WERI-Rb-1 (cell line): ENCODE measurements at regions not wholly inside any gene's neighbourhood (a gene's known extent, or its start where the extent isn't known, plus 50 kb on each side); places are given as distances from the start of the nearest gene placed in this dataset.

Experiments used
- DNase-seq: peaks from one replicate; pipeline ENCODE4 v3.0.0-alpha.2; 2020
- H3K27ac ChIP-seq: fragments of 250-450 bp; sonication (Bioruptor Pico); 2 replicates; pipeline ENCODE4 v1.5.1; 2020; ENCODE audit warnings: mild to moderate bottlenecking, moderate library complexity
- H3K27me3 ChIP-seq: fragments of 250-450 bp; sonication (Bioruptor Pico); 2 replicates; pipeline ENCODE4 v1.5.1; 2021; ENCODE audit warnings: mild to moderate bottlenecking, low read depth, moderate library complexity; ENCODE audit not compliant: insufficient read depth, severe bottlenecking
- H3K36me3 ChIP-seq: fragments of 250-450 bp; sonication (Bioruptor Pico); 2 replicates; pipeline ENCODE4 v1.5.1; 2020; ENCODE audit warnings: mild to moderate bottlenecking, moderate library complexity
- H3K4me3 ChIP-seq: 2 replicates; pipeline ENCODE4 v1.5.1; 2011; ENCODE audit warnings: low read depth, mild to moderate bottlenecking, control low read depth, low read length
- H3K9me3 ChIP-seq: fragments of 250-450 bp; sonication (Bioruptor Pico); 2 replicates; pipeline ENCODE4 v1.5.1; 2021; ENCODE audit warnings: mild to moderate bottlenecking, moderate library complexity; ENCODE audit not compliant: severe bottlenecking
- TF ChIP-seq, protein P1 (sequence below): IDR thresholded peaks from 2 replicates; pipeline ENCODE4 v1.5.1; 2011; ENCODE audit warnings: low read depth, mild to moderate bottlenecking, control low read depth, inconsistent platforms, low read length

DNA sequence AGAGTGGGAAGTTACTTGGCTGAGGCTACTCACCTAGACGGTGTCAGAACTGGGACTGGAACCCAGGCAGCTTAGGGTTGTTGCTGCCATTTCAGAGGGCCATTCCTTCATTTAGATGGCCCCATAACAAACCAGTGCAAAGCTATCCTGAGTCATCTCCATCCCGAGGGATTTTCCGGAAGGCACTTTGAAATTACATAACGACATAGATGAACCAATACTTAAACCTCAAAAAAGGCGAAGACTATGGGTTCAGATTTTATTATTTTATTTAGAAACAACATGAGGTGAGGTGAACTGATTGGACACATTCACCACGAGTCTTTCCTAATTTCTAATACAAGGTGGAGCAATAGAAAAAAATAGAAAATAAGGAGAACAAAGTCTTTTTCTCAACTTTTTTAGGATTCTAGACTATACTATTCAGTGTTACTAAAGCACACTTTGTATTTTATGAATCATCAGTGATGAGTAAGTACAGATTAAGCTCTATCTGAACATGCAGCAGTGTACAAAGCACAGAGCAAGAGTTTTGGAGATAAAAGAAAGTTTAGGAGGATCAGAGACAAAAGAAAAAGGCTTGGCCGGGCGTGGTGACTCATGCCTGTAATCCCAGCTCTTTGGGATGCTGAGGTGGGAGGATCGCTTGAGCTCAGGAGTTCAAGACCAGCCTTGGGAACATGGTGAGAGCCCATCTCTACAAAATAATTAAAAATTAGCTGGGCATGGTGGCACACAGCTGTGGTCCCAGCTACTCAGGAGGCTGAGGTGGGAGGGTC lies 79.5 kb upstream of the SVIL start:
- Histone ChIP-seq H3K27me3 (no peaks in the 10 kb centered on the region), H3K36me3 (no peaks in the 10 kb centered on the region), H3K4me3 (no peak overlapping the region), H3K9me3 (no peaks in the 10 kb centered on the region), H3K27ac (no peak overlapping the region)
- TF ChIP-seq, protein P1, sequence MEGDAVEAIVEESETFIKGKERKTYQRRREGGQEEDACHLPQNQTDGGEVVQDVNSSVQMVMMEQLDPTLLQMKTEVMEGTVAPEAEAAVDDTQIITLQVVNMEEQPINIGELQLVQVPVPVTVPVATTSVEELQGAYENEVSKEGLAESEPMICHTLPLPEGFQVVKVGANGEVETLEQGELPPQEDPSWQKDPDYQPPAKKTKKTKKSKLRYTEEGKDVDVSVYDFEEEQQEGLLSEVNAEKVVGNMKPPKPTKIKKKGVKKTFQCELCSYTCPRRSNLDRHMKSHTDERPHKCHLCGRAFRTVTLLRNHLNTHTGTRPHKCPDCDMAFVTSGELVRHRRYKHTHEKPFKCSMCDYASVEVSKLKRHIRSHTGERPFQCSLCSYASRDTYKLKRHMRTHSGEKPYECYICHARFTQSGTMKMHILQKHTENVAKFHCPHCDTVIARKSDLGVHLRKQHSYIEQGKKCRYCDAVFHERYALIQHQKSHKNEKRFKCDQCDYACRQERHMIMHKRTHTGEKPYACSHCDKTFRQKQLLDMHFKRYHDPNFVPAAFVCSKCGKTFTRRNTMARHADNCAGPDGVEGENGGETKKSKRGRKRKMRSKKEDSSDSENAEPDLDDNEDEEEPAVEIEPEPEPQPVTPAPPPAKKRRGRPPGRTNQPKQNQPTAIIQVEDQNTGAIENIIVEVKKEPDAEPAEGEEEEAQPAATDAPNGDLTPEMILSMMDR: no peak
- no peak for DNase-seq

DNA sequence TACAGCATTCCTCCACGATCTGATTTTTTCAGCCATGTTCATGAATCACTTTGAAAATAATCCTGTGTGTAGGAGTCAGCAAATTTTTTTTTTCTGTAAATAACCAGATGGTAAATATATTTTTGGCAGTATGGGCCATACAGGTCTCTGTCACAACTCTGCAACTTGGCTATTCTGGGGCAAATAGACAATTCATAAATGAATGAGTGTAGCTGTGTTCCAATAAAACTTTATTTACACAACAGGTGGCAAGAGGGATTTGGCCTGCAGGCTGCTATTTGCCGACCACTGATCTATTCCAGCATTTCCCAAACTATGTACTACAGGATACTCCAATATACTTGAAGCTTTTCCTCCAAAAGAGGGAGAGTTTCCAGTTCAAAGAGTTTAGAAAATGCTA lies 78.7 kb upstream of the SVIL start:
- TF ChIP-seq, protein P1: no peak
- H3K9me3 ChIP-seq: no peaks in the 10 kb centered on the region
- H3K4me3 ChIP-seq: no peak overlapping the region
- no peaks in the 10 kb centered on the region for H3K36me3 ChIP-seq
- no peak overlapping the region for H3K27ac ChIP-seq
- no peaks in the 10 kb centered on the region for H3K27me3 ChIP-seq
- DNase-seq: no peak

DNA sequence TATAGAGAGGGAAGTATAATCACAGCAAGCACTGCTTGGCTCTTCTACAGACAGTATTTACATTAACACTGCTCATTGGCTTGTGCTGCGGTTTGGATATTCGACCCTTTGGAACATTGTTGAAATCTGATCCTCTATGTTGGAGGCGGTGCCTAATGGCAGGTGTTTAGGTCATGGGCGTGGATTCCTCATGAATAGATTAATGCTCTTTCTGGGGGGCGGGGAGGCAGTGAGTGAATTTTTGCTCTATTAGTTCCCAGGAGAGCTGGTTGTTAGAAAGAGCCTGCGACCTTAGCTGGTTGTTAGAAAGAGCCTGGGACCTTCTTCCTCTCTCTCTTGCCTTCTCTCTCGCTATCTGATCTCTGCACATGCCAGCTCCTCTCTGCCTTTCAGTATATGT lies 77.3 kb upstream of the SVIL start:
- H3K36me3 ChIP-seq: no peaks in the 10 kb centered on the region
- H3K9me3 ChIP-seq: no peaks in the 10 kb centered on the region
- no peak overlapping the region for H3K27ac ChIP-seq
- no peaks in the 10 kb centered on the region for H3K27me3 ChIP-seq
- TF ChIP-seq, protein P1: no peak
- no peak overlapping the region for H3K4me3 ChIP-seq
- no peak for DNase-seq

DNA sequence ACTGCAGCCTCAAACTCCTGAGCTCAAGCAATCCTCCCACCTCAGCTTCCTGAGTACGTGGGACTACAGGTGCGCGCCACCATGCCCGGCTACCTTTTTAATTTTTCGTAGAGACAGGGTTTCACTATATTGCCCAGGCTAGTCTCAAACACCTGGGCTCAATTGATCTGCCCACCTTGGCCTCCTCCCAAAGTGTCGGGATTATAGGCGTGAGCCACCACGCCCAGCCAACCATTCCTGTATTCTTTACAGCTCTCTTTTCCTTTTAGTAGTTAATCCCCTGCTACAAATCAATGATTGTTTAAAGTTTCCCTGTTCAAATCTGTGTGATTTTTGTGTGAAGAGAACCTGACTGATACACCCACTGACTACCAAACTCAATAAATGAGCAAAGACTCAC lies 75.4 kb upstream of the SVIL start:
- H3K27ac ChIP-seq: no peak overlapping the region
- no peak for DNase-seq
- no peaks in the 10 kb centered on the region for H3K9me3 ChIP-seq
- H3K36me3 ChIP-seq: no peaks in the 10 kb centered on the region
- TF ChIP-seq, protein P1: no peak
- no peaks in the 10 kb centered on the region for H3K27me3 ChIP-seq
- no peak overlapping the region for H3K4me3 ChIP-seq

DNA sequence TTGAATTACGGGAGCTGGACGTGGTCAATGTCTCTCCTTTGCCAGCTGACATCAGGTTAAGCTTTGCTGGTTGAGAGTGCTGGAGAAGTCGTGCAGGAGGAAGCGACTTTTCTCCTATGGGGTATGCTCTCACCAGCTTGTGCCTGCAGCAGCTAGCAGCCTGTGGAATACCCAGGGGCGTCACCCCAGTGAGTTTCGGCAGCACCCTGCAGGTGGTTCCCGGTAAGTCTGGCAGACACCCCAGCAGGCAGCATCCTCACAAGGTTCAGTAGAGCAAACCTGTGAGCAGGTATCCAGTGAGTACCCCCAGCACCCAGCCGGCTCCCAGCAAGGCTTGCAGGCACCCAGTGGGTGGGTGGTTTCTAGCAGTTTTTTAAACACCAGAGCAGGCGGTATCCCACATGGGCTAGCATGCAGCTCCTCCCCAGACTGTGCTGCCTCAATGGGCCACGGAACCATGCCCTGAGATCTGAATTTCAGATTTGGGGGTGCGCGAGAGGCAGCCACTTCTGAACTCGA lies 74.8 kb upstream of the SVIL start:
- H3K27me3 ChIP-seq: no peaks in the 10 kb centered on the region
- TF ChIP-seq, protein P1: no peak
- no peaks in the 10 kb centered on the region for H3K9me3 ChIP-seq

DNA sequence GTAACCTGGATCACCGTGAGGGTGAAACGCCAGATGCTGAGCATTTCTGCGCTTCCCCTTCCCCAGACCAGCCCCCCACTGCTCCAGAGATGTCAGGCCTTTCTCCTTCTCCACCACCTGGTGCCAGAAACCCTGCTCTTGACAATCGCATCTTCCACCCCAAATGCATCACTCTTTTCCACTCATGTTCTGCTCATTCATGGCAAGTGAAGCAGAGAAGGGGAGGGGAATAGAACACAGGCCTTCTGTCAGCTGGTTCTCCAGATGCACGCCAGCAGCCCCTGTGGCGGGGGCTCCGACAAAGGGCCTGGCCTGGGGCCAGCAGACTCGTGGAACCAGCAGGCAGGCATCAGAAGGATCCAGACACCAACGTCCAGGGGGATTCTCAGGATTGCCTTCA lies 68.5 kb upstream of the SVIL start:
- H3K36me3 ChIP-seq: no peaks in the 10 kb centered on the region
- H3K4me3 ChIP-seq: no peak overlapping the region
- no peak for DNase-seq
- H3K9me3 ChIP-seq: no peaks in the 10 kb centered on the region
- no peak overlapping the region for H3K27ac ChIP-seq
- TF ChIP-seq, protein P1: no peak
- H3K27me3 ChIP-seq: no peaks in the 10 kb centered on the region

More for the DNA sequence above, 74.8 kb upstream of the SVIL start:
- DNase-seq: no peak
- Histone ChIP-seq H3K36me3 (no peaks in the 10 kb centered on the region), H3K27ac (no peak overlapping the region), H3K4me3 (no peak overlapping the region)
